Transverse colon (tissue), 4 donors: ENCODE measurements at regions not wholly inside any gene's neighbourhood (a gene's known extent, or its start where the extent isn't known, plus 50 kb on each side); places are given as distances from the start of the nearest gene placed in this dataset.

Source experiments
- CTCF ChIP-seq, 5 experiments: fragments of 200-600 bp in 3 of 5; fragments of 450-650 bp in 2 of 5; sonication (generic) in 3 of 5; IDR thresholded peaks; 1 replicate in 2 of 5; 2 replicates in 3 of 5; pipeline ENCODE4 v1.5.1; 2016 to 2017; ENCODE audit warnings: antibody characterized with exemption in 5 of 5, inconsistent platforms in 3 of 5, mild to moderate bottlenecking in 2 of 5, moderate library complexity in 1 of 5
- POLR2A ChIP-seq: fragments of 450-650 bp; IDR thresholded peaks from one replicate; pipeline ENCODE4 v1.6.1; 2016; ENCODE audit warnings: antibody characterized with exemption, mild to moderate bottlenecking, moderate library complexity
- POLR2AphosphoS5 ChIP-seq, 3 donors: sonication (generic); formaldehyde crosslinking; IDR thresholded peaks; one replicate each; pipeline ENCODE4 v1.6.1; 2016; ENCODE audit warnings: antibody characterized with exemption in 3 of 3

- TF ChIP-seq CTCF (IDR thresholded peaks at IDR 0.05) (no peak), POLR2AphosphoS5 (IDR thresholded peaks at IDR 0.05) (no peak), POLR2A (no peak)
Measured at GRCh38 chr4:156481845-156482244, 489.8 kb downstream of the PDGFC start.
